ENCODE measurements at regions not wholly inside any gene's neighbourhood (a gene's known extent, or its start where the extent isn't known, plus 50 kb on each side); places are given as distances from the start of the nearest gene placed in this dataset.
"Not testable (repeated sequence)": the region's sequence is repeated elsewhere in the genome, so short reads cannot be mapped to it uniquely, and the experiment has no call there.

DNA sequence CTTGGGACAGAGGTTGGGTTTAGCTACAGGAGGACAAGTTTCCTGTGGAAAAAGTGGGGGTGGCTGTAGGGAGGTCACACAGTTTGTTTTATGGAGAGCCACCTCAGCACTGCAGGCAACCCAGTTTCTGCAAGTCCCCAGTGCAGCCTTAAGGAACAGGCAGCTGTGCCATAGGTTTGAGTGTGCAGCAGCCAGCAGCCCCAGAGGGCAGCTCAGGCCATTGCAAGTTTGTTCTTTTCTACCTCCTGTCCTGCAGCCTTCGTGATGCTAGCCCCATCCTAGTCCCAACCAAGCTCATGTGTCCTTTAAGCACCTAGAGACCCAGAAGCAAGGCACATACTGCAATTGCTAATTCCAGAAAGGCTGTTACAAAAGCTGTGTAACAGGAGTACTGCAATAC lies 58.8 kb downstream of the ZBTB9 start:
- 100% methylated on average over 1 of the region's 1 CpG for WGBS (ENCODE audit: insufficient coverage)
- H2AFZ ChIP-seq (ENCODE audit: insufficient read depth, low read depth, low read length, poor library complexity, severe bottlenecking), result no peak overlapping the region
- H3K9me3 Mint-ChIP-seq (ENCODE audit: insufficient read depth), result no peaks in the 10 kb centered on the region
- POLR2A ChIA-PET, result no interaction called here
- ATAC-seq (ENCODE audit: low read depth) (no peak), DNase-seq (no peak)
- no peak overlapping the region for H3K4me2 ChIP-seq (replicated peaks; ENCODE audit: low read depth, low read length, poor library complexity, severe bottlenecking)
- H3K27me3 ChIP-seq (replicated peaks in 1 of 4; ENCODE audit: control extremely low read depth in 1 of 4, control insufficient read depth in 3 of 4, insufficient read depth in 4 of 4, low read length in 3 of 4), result peaks cover 0 to 7% (median 0%) of the 10 kb centered on the region in 4 experiments
- no peaks in the 10 kb centered on the region for H3K36me3 ChIP-seq (replicated peaks in 1 of 2; ENCODE audit: control extremely low read depth in 1 of 2, control insufficient read depth in 1 of 2, extremely low read depth in 1 of 2, insufficient read depth in 2 of 2, low read length in 1 of 2)
- no peaks in the 10 kb centered on the region for H3K9me3 ChIP-seq (ENCODE audit: control extremely low read depth in 1 of 3, control insufficient read depth in 2 of 3, insufficient read depth in 1 of 3, low read length in 2 of 3)
- intact Hi-C loops (cut with micrococcal nuclease), result no loop called here
- peaks cover 13% of the 10 kb centered on the region for H3K4me1 Mint-ChIP-seq
- H3K4me3 Mint-ChIP-seq, result no peak overlapping the region
- H3K27ac ChIP-seq (ENCODE audit: low read length in 2 of 2), result no peak overlapping the region
- no peaks in the 10 kb centered on the region for H3K79me2 ChIP-seq (ENCODE audit: control insufficient read depth, insufficient read depth, low read length)
- peaks cover 13 to 14% of the 10 kb centered on the region in 2 donors for H3K4me1 ChIP-seq (ENCODE audit: control insufficient read depth in 2 of 2, insufficient read depth in 2 of 2, low read length in 2 of 2)
- no peak overlapping the region for H3K4me3 ChIP-seq (ENCODE audit: control extremely low read depth in 1 of 5, extremely low read depth in 1 of 5, insufficient read depth in 1 of 5, low read depth in 2 of 5, low read length in 4 of 5)
- CTCF ChIA-PET, result no interaction called here
- H3K9ac ChIP-seq (ENCODE audit: low read length), result no peak overlapping the region
- H3K27ac Mint-ChIP-seq, result no peak overlapping the region
- TF ChIP-seq, protein P1, sequence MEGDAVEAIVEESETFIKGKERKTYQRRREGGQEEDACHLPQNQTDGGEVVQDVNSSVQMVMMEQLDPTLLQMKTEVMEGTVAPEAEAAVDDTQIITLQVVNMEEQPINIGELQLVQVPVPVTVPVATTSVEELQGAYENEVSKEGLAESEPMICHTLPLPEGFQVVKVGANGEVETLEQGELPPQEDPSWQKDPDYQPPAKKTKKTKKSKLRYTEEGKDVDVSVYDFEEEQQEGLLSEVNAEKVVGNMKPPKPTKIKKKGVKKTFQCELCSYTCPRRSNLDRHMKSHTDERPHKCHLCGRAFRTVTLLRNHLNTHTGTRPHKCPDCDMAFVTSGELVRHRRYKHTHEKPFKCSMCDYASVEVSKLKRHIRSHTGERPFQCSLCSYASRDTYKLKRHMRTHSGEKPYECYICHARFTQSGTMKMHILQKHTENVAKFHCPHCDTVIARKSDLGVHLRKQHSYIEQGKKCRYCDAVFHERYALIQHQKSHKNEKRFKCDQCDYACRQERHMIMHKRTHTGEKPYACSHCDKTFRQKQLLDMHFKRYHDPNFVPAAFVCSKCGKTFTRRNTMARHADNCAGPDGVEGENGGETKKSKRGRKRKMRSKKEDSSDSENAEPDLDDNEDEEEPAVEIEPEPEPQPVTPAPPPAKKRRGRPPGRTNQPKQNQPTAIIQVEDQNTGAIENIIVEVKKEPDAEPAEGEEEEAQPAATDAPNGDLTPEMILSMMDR (IDR thresholded peaks at IDR 0.05), result no peak
- TF ChIP-seq EZH2 (IDR thresholded peaks at IDR 0.05; ENCODE audit: borderline replicate concordance, insufficient read depth, low read depth, low read length, poor library complexity, severe bottlenecking), result no peak
- H3K27me3 Mint-ChIP-seq, result peaks cover 17% of the 10 kb centered on the region
- H4K20me1 ChIP-seq (ENCODE audit: control insufficient read depth, insufficient read depth, low read length, poor library complexity, severe bottlenecking), result no peaks in the 10 kb centered on the region

GRCh38 chr6:33516726-33517125 lies 62.4 kb downstream of the ZBTB9 start:
- no peaks in the 10 kb centered on the region for H4K20me1 ChIP-seq (ENCODE audit: control insufficient read depth, insufficient read depth, low read length, poor library complexity, severe bottlenecking)
- Mint-ChIP-seq H3K9me3 (ENCODE audit: insufficient read depth) (peaks cover 3% of the 10 kb centered on the region), H3K27me3 (peaks cover 12% of the 10 kb centered on the region), H3K4me1 (no peaks in the 10 kb centered on the region), H3K4me3 (no peak overlapping the region), H3K27ac (no peak overlapping the region)
- H3K9me3 ChIP-seq (ENCODE audit: control extremely low read depth in 1 of 3, control insufficient read depth in 2 of 3, insufficient read depth in 1 of 3, low read length in 2 of 3), result peaks cover 0 to 4% (median 0%) of the 10 kb centered on the region in 3 donors
- H3K79me2 ChIP-seq (ENCODE audit: control insufficient read depth, insufficient read depth, low read length), result no peaks in the 10 kb centered on the region
- no peak for DNase-seq
- no peak overlapping the region for H3K27ac ChIP-seq (ENCODE audit: low read length in 2 of 2)
- no peak for ATAC-seq (ENCODE audit: low read depth)
- no peak overlapping the region for H3K4me3 ChIP-seq (ENCODE audit: control extremely low read depth in 1 of 5, extremely low read depth in 1 of 5, insufficient read depth in 1 of 5, low read depth in 2 of 5, low read length in 4 of 5)
- TF ChIP-seq, protein P1 (IDR thresholded peaks at IDR 0.05), result no peak
- TF ChIP-seq EZH2 (IDR thresholded peaks at IDR 0.05; ENCODE audit: borderline replicate concordance, insufficient read depth, low read depth, low read length, poor library complexity, severe bottlenecking), result no peak
- WGBS (ENCODE audit: insufficient coverage), result 91% methylated on average over 3 of the region's 4 CpGs
- CTCF ChIA-PET, result no interaction called here
- H3K9ac ChIP-seq (ENCODE audit: low read length), result no peak overlapping the region
- POLR2A ChIA-PET, result no interaction called here
- no peaks in the 10 kb centered on the region for H3K4me1 ChIP-seq (ENCODE audit: control insufficient read depth in 2 of 2, insufficient read depth in 2 of 2, low read length in 2 of 2)
- H3K36me3 ChIP-seq (replicated peaks in 1 of 2; ENCODE audit: control extremely low read depth in 1 of 2, control insufficient read depth in 1 of 2, extremely low read depth in 1 of 2, insufficient read depth in 2 of 2, low read length in 1 of 2), result no peaks in the 10 kb centered on the region
- H2AFZ ChIP-seq (ENCODE audit: insufficient read depth, low read depth, low read length, poor library complexity, severe bottlenecking), result no peak overlapping the region
- H3K4me2 ChIP-seq (replicated peaks; ENCODE audit: low read depth, low read length, poor library complexity, severe bottlenecking), result no peak overlapping the region
- H3K27me3 ChIP-seq (replicated peaks in 1 of 4; ENCODE audit: control extremely low read depth in 1 of 4, control insufficient read depth in 3 of 4, insufficient read depth in 4 of 4, low read length in 3 of 4), result no peaks in the 10 kb centered on the region
- intact Hi-C loops (cut with micrococcal nuclease), result no loop called here

DNA sequence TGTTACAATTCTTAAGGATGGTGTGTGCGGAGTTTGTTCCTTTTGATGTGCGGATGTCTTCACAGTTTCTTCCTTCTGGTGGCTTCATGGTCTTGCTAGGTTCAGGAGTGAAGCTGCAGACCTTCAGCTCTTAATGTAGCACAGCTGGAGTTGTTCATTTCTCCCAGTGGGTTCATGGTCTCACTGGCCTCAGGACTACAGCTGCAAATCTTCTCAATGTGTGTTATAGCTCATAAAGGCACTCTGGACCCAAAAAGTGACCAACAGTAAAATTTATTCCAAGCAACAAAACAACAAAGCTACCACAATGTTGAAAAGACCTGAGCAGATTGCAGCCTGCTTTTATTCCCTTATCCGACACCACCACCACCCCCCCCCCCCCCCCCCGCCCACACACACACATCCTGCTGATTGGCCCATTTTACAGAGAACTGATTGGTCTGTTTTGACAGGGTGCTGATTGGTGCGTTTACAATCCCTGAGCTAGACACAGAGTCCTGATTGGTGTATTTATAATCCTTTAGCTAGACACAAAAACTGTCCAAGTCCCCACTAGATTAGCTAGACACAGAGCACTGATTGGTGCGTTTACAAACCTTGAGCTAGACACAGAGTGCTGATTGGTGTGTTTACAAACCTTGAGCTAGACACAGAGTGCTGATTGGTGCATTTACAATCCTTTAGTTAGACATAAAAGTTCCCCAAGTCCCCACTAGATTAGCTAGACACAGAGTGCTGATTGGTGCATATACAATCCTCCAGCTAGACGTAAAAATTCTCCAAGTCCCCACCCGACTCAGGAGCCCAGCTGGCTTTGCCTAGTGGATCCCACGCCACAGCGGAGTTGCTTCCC lies 59.2 kb downstream of the BAK1 start:
- H3K4me1 Mint-ChIP-seq; H3K36me3 ChIP-seq (replicated peaks in 1 of 2; ENCODE audit: control extremely low read depth in 1 of 2, control insufficient read depth in 1 of 2, extremely low read depth in 1 of 2, insufficient read depth in 2 of 2, low read length in 1 of 2); H4K20me1 ChIP-seq (ENCODE audit: control insufficient read depth, insufficient read depth, low read length, poor library complexity, severe bottlenecking); H3K4me3 ChIP-seq (ENCODE audit: control extremely low read depth in 1 of 5, extremely low read depth in 1 of 5, insufficient read depth in 1 of 5, low read depth in 2 of 5, low read length in 4 of 5); DNase-seq; H3K79me2 ChIP-seq (ENCODE audit: control insufficient read depth, insufficient read depth, low read length); H3K27me3 ChIP-seq (replicated peaks in 1 of 4; ENCODE audit: control extremely low read depth in 1 of 4, control insufficient read depth in 3 of 4, insufficient read depth in 4 of 4, low read length in 3 of 4); H2AFZ ChIP-seq (ENCODE audit: insufficient read depth, low read depth, low read length, poor library complexity, severe bottlenecking); ATAC-seq (ENCODE audit: low read depth); H3K4me2 ChIP-seq (replicated peaks; ENCODE audit: low read depth, low read length, poor library complexity, severe bottlenecking); H3K9ac ChIP-seq (ENCODE audit: low read length); intact Hi-C loops (cut with micrococcal nuclease); H3K4me3 Mint-ChIP-seq; H3K27me3 Mint-ChIP-seq; H3K9me3 Mint-ChIP-seq (ENCODE audit: insufficient read depth); H3K27ac Mint-ChIP-seq; H3K4me1 ChIP-seq (ENCODE audit: control insufficient read depth in 2 of 2, insufficient read depth in 2 of 2, low read length in 2 of 2); H3K27ac ChIP-seq (ENCODE audit: low read length in 2 of 2); H3K9me3 ChIP-seq (ENCODE audit: control extremely low read depth in 1 of 3, control insufficient read depth in 2 of 3, insufficient read depth in 1 of 3, low read length in 2 of 3); CTCF ChIA-PET; POLR2A ChIA-PET: not testable (repeated sequence)
- 95% methylated on average over 6 of the region's 10 CpGs for WGBS (ENCODE audit: insufficient coverage)

Measured in B cell (primary cell).